ENCODE measurements at regions not wholly inside any gene's neighbourhood (a gene's known extent, or its start where the extent isn't known, plus 50 kb on each side); places are given as distances from the start of the nearest gene placed in this dataset.

DNA sequence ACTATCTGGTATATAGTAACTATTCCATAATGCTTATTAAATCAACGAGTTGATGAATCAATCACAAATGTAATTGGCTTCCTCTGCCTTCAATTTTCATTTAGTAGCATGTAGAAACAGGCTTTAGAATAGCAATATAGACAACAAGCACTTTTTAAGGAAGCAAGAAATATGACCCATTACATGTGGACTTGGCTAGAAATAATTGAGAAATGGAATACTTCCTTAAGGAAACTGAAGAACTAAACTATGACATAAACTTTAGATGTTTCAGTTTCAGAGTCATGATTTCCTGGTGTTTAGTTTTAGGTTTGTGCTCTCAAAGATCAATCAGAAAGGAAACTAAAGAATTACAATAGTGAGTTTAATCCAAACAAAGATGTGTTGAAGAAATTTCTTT is 443.8 kb downstream of the MBD2 start:
- Histone ChIP-seq H3K27me3 (ENCODE audit: insufficient read depth, poor library complexity, severe bottlenecking) (no peaks in the 10 kb centered on the region), H3K36me3 (ENCODE audit: low read depth) (no peaks in the 10 kb centered on the region), H3K4me3 (ENCODE audit: severe bottlenecking) (no peak overlapping the region), H3K27ac (ENCODE audit: poor library complexity, severe bottlenecking) (no peak overlapping the region), H3K4me1 (ENCODE audit: insufficient read depth, poor library complexity, severe bottlenecking) (no peaks in the 10 kb centered on the region), H3K9me3 (ENCODE audit: severe bottlenecking) (no peaks in the 10 kb centered on the region)
- TF ChIP-seq, protein P1, sequence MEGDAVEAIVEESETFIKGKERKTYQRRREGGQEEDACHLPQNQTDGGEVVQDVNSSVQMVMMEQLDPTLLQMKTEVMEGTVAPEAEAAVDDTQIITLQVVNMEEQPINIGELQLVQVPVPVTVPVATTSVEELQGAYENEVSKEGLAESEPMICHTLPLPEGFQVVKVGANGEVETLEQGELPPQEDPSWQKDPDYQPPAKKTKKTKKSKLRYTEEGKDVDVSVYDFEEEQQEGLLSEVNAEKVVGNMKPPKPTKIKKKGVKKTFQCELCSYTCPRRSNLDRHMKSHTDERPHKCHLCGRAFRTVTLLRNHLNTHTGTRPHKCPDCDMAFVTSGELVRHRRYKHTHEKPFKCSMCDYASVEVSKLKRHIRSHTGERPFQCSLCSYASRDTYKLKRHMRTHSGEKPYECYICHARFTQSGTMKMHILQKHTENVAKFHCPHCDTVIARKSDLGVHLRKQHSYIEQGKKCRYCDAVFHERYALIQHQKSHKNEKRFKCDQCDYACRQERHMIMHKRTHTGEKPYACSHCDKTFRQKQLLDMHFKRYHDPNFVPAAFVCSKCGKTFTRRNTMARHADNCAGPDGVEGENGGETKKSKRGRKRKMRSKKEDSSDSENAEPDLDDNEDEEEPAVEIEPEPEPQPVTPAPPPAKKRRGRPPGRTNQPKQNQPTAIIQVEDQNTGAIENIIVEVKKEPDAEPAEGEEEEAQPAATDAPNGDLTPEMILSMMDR (IDR thresholded peaks at IDR 0.05; ENCODE audit: poor library complexity, severe bottlenecking), result no peak
- DNase-seq (ENCODE audit: low spot score) (no peak), ATAC-seq (ENCODE audit: low read depth) (no peak)

DNA sequence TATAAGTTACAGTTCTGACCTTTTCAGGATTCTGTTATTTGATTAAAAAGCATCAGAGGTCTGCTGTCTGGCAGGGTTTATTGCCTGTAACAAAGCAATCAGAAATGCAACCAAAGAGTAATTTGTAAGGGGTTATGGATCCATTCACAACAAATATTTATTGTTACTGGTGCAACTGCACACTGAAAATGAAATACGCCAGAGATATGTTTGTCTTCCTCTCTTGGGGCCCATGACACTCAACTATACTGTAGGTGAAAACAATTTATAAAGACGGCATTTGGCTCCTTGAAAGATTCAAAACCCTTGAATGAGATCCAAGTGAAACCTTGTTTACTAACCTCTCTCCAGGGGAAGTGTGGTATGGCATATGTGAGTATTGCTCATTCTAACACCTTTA is 452.2 kb downstream of the MBD2 start:
- H3K36me3 ChIP-seq (ENCODE audit: low read depth), result no peaks in the 10 kb centered on the region
- ATAC-seq (ENCODE audit: low read depth) (no peak), DNase-seq (ENCODE audit: low spot score) (no peak)
- TF ChIP-seq, protein P1 (IDR thresholded peaks at IDR 0.05; ENCODE audit: poor library complexity, severe bottlenecking), result no peak
- no peaks in the 10 kb centered on the region for H3K4me1 ChIP-seq (ENCODE audit: insufficient read depth, poor library complexity, severe bottlenecking)
- no peak overlapping the region for H3K4me3 ChIP-seq (ENCODE audit: severe bottlenecking)
- no peaks in the 10 kb centered on the region for H3K9me3 ChIP-seq (ENCODE audit: severe bottlenecking)
- no peaks in the 10 kb centered on the region for H3K27me3 ChIP-seq (ENCODE audit: insufficient read depth, poor library complexity, severe bottlenecking)
- no peak overlapping the region for H3K27ac ChIP-seq (ENCODE audit: poor library complexity, severe bottlenecking)

DNA sequence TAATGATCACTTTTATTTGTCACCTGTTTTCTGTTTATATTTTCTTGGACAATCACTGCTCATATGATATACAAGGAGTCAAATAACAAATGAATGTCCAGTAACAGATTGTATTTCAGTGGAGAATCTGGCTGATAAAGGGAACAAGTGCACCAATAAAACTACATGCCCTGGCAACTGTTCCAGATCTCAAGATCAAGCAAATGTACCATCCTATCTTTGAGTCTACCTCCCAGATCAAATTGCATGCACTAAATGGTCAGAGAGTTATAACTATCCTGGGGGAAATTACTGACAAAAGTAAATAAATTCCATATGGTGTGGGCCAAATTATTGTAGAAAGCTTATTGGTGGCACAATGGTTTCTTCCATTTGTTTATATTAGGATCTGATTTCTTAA is 452.8 kb downstream of the MBD2 start:
- Histone ChIP-seq H3K27me3 (ENCODE audit: insufficient read depth, poor library complexity, severe bottlenecking) (no peaks in the 10 kb centered on the region), H3K9me3 (ENCODE audit: severe bottlenecking) (no peaks in the 10 kb centered on the region), H3K27ac (ENCODE audit: poor library complexity, severe bottlenecking) (no peak overlapping the region), H3K4me3 (ENCODE audit: severe bottlenecking) (no peak overlapping the region), H3K36me3 (ENCODE audit: low read depth) (no peaks in the 10 kb centered on the region), H3K4me1 (ENCODE audit: insufficient read depth, poor library complexity, severe bottlenecking) (no peaks in the 10 kb centered on the region)
- no peak for ATAC-seq (ENCODE audit: low read depth)
- TF ChIP-seq, protein P1 (IDR thresholded peaks at IDR 0.05; ENCODE audit: poor library complexity, severe bottlenecking), result no peak
- no peak for DNase-seq (ENCODE audit: low spot score)

DNA sequence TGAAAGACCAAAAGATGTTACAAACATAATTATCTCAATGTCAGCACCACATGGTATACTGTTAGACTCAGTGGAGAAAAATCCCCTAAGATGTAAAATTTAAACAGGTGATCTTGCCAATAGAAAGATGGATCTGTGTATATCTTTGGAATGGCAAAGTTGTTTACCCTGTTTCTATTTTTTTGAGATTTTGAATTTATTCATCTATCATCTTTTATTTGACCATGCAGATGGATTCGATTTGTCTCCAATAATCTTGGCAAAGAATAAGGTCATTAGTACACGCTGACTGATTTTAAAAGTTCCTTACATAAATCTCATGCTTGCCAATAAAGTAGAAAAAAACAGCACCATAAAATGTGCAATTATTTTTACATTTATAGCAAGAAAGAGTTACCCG is 459.3 kb downstream of the MBD2 start:
- no peaks in the 10 kb centered on the region for H3K27me3 ChIP-seq (ENCODE audit: insufficient read depth, poor library complexity, severe bottlenecking)
- TF ChIP-seq, protein P1 (IDR thresholded peaks at IDR 0.05; ENCODE audit: poor library complexity, severe bottlenecking), result no peak
- H3K9me3 ChIP-seq (ENCODE audit: severe bottlenecking), result no peaks in the 10 kb centered on the region

DNA sequence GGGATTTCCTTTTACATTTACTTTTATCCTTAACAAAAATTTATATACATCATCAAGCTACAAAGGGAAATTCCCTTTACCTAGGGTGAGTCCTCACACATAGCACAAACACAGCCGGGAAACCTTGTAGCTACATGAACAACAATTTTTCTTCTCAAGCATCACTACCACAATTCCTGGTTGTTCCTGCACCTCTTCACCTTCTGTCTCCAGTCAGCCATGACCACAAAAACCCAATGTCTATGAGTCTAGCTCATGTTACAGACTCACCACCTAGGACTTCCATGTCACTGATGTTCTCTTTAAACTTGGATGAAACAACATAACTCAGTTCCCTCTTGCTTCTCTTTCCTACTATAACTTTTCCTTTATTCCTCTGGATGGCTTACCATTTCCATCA is 460.4 kb downstream of the MBD2 start:
- H3K27ac ChIP-seq (ENCODE audit: poor library complexity, severe bottlenecking), result no peak overlapping the region
- H3K4me1 ChIP-seq (ENCODE audit: insufficient read depth, poor library complexity, severe bottlenecking), result no peaks in the 10 kb centered on the region
- ATAC-seq (ENCODE audit: low read depth), result no peak
- no peaks in the 10 kb centered on the region for H3K27me3 ChIP-seq (ENCODE audit: insufficient read depth, poor library complexity, severe bottlenecking)
- TF ChIP-seq, protein P1 (IDR thresholded peaks at IDR 0.05; ENCODE audit: poor library complexity, severe bottlenecking), result no peak
- H3K36me3 ChIP-seq (ENCODE audit: low read depth), result no peaks in the 10 kb centered on the region
- H3K4me3 ChIP-seq (ENCODE audit: severe bottlenecking), result no peak overlapping the region
- DNase-seq (ENCODE audit: low spot score), result no peak
- no peaks in the 10 kb centered on the region for H3K9me3 ChIP-seq (ENCODE audit: severe bottlenecking)

More for the DNA sequence above, 459.3 kb downstream of the MBD2 start:
- Histone ChIP-seq H3K4me3 (ENCODE audit: severe bottlenecking) (no peak overlapping the region), H3K36me3 (ENCODE audit: low read depth) (no peaks in the 10 kb centered on the region), H3K27ac (ENCODE audit: poor library complexity, severe bottlenecking) (no peak overlapping the region), H3K4me1 (ENCODE audit: insufficient read depth, poor library complexity, severe bottlenecking) (no peaks in the 10 kb centered on the region)
- DNase-seq (ENCODE audit: low spot score) (no peak), ATAC-seq (ENCODE audit: low read depth) (no peak)
